22Rv1 (cell line): ENCODE measurements at regions not wholly inside any gene's neighbourhood (a gene's known extent, or its start where the extent isn't known, plus 50 kb on each side); places are given as distances from the start of the nearest gene placed in this dataset.

Experiments
- H3K27ac ChIP-seq: fragments of 450-650 bp; 2 replicates; pipeline ENCODE4 v1.5.1; 2017
- ZFX ChIP-seq: fragments of 450-650 bp; IDR thresholded peaks from 2 replicates; pipeline ENCODE4 v1.6.1; 2017; ENCODE audit warnings: antibody characterized with exemption, borderline replicate concordance
- TF ChIP-seq, protein P1 (sequence below): fragments of 450-650 bp; IDR thresholded peaks from 2 replicates; pipeline ENCODE4 v1.5.1; 2017; ENCODE audit warnings: mild to moderate bottlenecking

DNA sequence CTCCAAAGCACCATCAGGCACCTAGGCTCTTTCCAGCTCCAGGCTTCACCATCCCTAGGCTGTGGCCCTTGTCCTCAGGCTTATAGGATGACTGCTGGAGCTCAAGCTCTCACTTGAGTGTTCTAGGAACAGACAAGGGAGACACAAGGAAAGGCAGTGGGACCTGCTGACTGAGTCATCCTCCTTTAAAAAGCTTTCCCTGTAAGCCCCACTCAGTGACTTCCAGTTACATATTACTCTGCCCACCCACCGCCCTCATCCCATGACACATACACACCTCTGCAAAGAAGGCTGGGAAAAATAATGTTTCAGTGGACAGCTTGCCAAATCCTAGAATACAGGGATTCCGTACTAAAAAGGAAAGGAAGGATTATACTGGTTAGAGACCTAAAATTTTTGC is 154.2 kb upstream of the ZNF366 start:
- H3K27ac ChIP-seq = no peak overlapping the region
- TF ChIP-seq, protein P1, sequence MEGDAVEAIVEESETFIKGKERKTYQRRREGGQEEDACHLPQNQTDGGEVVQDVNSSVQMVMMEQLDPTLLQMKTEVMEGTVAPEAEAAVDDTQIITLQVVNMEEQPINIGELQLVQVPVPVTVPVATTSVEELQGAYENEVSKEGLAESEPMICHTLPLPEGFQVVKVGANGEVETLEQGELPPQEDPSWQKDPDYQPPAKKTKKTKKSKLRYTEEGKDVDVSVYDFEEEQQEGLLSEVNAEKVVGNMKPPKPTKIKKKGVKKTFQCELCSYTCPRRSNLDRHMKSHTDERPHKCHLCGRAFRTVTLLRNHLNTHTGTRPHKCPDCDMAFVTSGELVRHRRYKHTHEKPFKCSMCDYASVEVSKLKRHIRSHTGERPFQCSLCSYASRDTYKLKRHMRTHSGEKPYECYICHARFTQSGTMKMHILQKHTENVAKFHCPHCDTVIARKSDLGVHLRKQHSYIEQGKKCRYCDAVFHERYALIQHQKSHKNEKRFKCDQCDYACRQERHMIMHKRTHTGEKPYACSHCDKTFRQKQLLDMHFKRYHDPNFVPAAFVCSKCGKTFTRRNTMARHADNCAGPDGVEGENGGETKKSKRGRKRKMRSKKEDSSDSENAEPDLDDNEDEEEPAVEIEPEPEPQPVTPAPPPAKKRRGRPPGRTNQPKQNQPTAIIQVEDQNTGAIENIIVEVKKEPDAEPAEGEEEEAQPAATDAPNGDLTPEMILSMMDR = no peak
- no peak for TF ChIP-seq ZFX

DNA sequence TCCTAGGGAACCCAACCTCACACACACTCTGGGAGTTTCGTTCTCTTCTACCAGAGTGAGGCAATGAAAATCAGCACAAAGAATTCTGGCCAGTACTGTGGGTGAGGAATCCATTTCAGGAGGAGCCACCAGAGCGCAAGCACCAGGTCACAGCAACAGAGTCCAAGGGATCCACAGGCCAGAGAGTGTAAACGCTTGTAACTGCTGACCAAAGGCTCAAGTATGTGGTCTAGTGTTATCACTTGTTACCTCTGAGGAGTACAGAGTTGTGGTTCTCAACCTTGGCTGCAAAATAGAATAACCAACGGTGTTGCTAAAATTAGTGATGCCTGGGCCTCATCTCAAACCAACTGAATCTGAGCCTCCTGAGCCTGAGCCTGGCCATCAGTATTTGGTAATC is 152.5 kb upstream of the ZNF366 start:
- TF ChIP-seq, protein P1 = no peak
- TF ChIP-seq ZFX = no peak
- no peak overlapping the region for H3K27ac ChIP-seq

DNA sequence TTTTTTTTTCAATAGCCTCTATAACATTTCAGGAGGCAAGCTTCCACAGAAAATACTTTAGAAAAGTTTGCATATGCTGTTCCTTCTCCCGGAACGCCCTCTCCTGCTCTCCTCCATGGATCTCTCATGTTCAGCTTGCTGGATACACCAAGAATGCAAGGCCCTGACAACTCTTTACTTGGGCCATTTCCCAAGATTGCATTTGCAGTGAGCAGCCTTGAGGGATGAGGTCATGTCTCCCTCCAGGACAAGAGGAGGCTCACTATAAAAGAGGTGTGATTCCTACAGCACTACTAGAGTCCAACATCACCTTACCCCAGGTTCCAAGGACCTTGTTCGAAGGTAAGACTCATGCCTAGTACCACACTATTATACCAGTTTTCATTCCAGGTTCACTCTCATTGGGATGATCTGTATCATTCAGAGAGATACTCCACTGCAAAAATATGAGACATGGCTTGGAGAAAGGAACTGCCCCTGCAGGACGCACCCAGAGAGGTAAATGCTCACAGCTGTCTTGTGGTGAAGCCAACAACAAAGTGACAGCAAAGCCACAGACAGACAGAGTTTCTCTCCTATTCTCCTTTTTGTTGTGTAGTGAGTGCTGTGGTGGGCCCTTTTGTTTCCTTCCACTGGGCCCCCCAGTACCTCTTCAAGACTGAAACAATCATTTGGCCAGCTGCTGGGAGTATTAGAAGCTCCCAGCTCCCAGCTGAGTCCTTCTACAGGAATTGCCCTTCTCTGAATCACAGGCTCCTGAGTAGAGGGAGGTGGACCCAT is 151.7 kb upstream of the ZNF366 start:
- TF ChIP-seq, protein P1 = no peak

DNA sequence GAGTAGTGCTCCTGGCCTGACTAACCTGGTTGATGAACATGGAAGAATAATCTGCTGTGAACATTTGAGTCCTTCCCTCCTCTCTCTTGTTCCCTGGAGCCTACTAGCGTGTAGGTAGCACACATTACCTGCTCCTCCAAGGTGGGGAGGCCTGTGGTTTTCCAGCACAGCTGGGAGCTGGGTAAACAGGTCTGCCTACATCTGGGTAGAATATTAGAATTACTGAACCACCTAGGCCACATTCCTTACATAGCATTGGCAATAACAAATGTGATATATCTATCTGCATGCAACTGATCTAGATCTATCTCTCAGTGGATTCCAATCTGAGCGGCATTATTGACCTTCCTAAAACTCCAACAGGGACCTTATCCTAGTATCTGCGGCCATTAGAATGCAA is 151.0 kb upstream of the ZNF366 start:
- no peak for TF ChIP-seq ZFX
- H3K27ac ChIP-seq = no peak overlapping the region

More for the DNA sequence above, 151.7 kb upstream of the ZNF366 start:
- no peak overlapping the region for H3K27ac ChIP-seq

DNA sequence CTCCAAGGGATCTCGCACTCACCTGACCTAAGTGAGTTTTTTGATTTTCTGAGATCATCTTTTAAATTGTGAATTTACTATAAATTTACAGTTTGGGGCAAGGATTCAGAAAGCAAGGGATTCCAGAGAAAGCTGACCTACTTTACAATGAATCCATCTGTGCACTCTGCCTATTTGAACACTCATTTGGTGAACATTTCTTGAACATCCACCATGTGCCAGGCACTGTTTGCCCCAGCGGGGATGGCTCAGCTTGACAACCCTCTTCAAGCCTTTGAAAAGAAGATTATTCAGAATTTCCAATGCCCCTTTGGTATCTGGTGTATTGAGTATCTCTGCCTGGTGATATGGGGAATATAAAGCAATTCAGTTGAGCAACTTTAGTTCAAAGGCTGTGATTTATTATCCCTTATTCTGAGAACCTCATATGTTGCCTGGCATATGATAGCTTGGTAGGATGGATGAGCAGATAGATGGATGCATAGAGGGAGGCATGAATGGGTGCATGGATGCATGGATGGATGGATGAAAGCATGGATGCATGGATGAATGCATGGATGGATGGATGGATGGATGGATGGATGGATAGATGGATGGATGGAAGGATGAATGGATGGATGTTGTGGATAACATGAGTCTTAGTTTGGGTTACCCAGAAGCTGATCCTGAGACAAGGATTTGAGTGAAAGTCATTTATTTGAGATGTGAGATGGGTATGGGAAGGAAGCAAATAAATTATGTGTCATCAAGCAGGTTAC is 149.7 kb upstream of the ZNF366 start:
- no peak overlapping the region for H3K27ac ChIP-seq
- TF ChIP-seq ZFX = no peak
- TF ChIP-seq, protein P1 = no peak

DNA sequence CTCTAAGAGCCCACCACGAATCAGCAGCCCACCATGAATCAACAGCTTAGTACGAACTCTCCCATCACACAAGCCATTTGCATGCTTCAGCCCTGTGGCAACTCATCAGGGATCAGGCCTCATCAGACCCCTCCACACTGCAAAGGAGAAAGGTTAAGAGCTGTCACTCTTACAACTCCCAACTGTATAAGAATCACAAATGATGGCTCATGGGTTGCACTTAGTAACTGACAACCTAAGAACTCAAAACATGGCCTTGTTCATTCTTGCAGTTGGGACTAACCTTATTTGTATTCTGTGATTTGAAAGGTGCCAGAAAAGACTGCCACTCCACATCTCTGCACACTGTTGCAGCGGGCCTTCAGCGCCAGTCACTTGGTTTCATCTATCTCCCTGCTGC is 149.1 kb upstream of the ZNF366 start:
- TF ChIP-seq, protein P1 = no peak
- no peak for TF ChIP-seq ZFX
- H3K27ac ChIP-seq = no peak overlapping the region

DNA sequence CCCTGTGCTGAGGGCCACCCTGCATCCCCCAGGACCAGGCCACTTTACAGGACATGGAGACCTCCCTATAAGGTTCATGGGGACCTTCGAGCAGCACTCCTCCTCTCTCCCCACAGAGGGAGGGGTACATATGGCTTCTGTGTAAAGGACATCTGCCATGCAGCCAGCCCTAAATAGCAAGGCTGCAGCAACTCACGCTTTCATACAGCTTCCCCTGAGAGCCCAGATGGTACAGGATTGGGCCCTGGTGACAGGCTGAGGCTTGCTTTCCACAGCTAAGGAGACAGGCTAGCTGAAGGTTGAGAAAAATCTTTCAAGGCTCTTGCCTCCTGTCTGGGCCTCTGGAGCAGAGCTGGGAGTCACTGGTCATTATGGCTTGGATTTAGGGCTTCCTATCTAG is 147.0 kb upstream of the ZNF366 start:
- no peak for TF ChIP-seq ZFX
- TF ChIP-seq, protein P1 = no peak
- H3K27ac ChIP-seq = no peak overlapping the region
